ENCODE measurements at regions not wholly inside any gene's neighbourhood (a gene's known extent, or its start where the extent isn't known, plus 50 kb on each side); places are given as distances from the start of the nearest gene placed in this dataset.
"Not testable (repeated sequence)": the region's sequence is repeated elsewhere in the genome, so short reads cannot be mapped to it uniquely, and the experiment has no call there.

- Histone ChIP-seq H3K36me3 (ENCODE audit: insufficient read depth) (no peaks in the 10 kb centered on the region), H3K4me1 (ENCODE audit: low read depth, poor library complexity, severe bottlenecking) (no peaks in the 10 kb centered on the region), H3K9ac (no peak overlapping the region), H4K20me1 (ENCODE audit: insufficient read depth) (no peaks in the 10 kb centered on the region), H3K4me2 (no peak overlapping the region), H3K79me2 (ENCODE audit: insufficient read depth, low read depth) (no peaks in the 10 kb centered on the region), H2AFZ (ENCODE audit: low read depth) (no peak overlapping the region), H3K27ac (no peak overlapping the region), H3K4me3 (IDR thresholded peaks at IDR 0.05; ENCODE audit: insufficient read depth, low read depth, low read length) (no peak overlapping the region), H3K27me3 (ENCODE audit: insufficient read depth, low read depth) (no peaks in the 10 kb centered on the region)
- no peak for TF ChIP-seq CTCF (conservative IDR thresholded peaks at IDR 0.05; ENCODE audit: low read depth, low read length)
These were observed 843.0 kb upstream of the ATXN8OS start for GRCh38 chr13:69264362-69265334.

- H3K27me3 ChIP-seq (ENCODE audit: insufficient read depth, low read depth): no peaks in the 10 kb centered on the region
- no peaks in the 10 kb centered on the region for H3K79me2 ChIP-seq (ENCODE audit: insufficient read depth, low read depth)
- no peak for TF ChIP-seq CTCF (conservative IDR thresholded peaks at IDR 0.05; ENCODE audit: low read depth, low read length)
- no peak overlapping the region for H2AFZ ChIP-seq (ENCODE audit: low read depth)
- H3K4me1 ChIP-seq (ENCODE audit: low read depth, poor library complexity, severe bottlenecking): no peaks in the 10 kb centered on the region
- no peaks in the 10 kb centered on the region for H3K36me3 ChIP-seq (ENCODE audit: insufficient read depth)
- no peak overlapping the region for H3K27ac ChIP-seq
- no peak overlapping the region for H3K9ac ChIP-seq
- H3K4me3 ChIP-seq (IDR thresholded peaks at IDR 0.05; ENCODE audit: insufficient read depth, low read depth, low read length): no peak overlapping the region
- no peak overlapping the region for H3K4me2 ChIP-seq
- no peaks in the 10 kb centered on the region for H4K20me1 ChIP-seq (ENCODE audit: insufficient read depth)
These were observed 864.3 kb upstream of the ATXN8OS start for GRCh38 chr13:69243366-69243765.

GRCh38 chr13:69234171-69234570 is 873.5 kb upstream of the ATXN8OS start:
- no peak overlapping the region for H3K4me2 ChIP-seq

GRCh38 chr13:69226427-69226826 is 881.2 kb upstream of the ATXN8OS start:
- H3K9ac ChIP-seq: no peak overlapping the region
- H2AFZ ChIP-seq (ENCODE audit: low read depth): no peak overlapping the region
- no peak overlapping the region for H3K4me3 ChIP-seq (IDR thresholded peaks at IDR 0.05; ENCODE audit: insufficient read depth, low read depth, low read length)
- no peak overlapping the region for H3K27ac ChIP-seq
- H3K27me3 ChIP-seq (ENCODE audit: insufficient read depth, low read depth): no peaks in the 10 kb centered on the region
- no peaks in the 10 kb centered on the region for H3K79me2 ChIP-seq (ENCODE audit: insufficient read depth, low read depth)
- TF ChIP-seq CTCF (conservative IDR thresholded peaks at IDR 0.05; ENCODE audit: low read depth, low read length): no peak
- no peaks in the 10 kb centered on the region for H4K20me1 ChIP-seq (ENCODE audit: insufficient read depth)
- H3K4me1 ChIP-seq (ENCODE audit: low read depth, poor library complexity, severe bottlenecking): no peaks in the 10 kb centered on the region
- H3K36me3 ChIP-seq (ENCODE audit: insufficient read depth): no peaks in the 10 kb centered on the region
- H3K4me2 ChIP-seq: no peak overlapping the region

More at GRCh38 chr13:69234171-69234570, 873.5 kb upstream of the ATXN8OS start:
- no peak for TF ChIP-seq CTCF (conservative IDR thresholded peaks at IDR 0.05; ENCODE audit: low read depth, low read length)
- no peak overlapping the region for H2AFZ ChIP-seq (ENCODE audit: low read depth)
- H3K27ac ChIP-seq: no peak overlapping the region
- no peak overlapping the region for H3K9ac ChIP-seq
- no peaks in the 10 kb centered on the region for H3K36me3 ChIP-seq (ENCODE audit: insufficient read depth)
- no peaks in the 10 kb centered on the region for H3K27me3 ChIP-seq (ENCODE audit: insufficient read depth, low read depth)
- no peaks in the 10 kb centered on the region for H3K79me2 ChIP-seq (ENCODE audit: insufficient read depth, low read depth)
- no peaks in the 10 kb centered on the region for H4K20me1 ChIP-seq (ENCODE audit: insufficient read depth)
- H3K4me1 ChIP-seq (ENCODE audit: low read depth, poor library complexity, severe bottlenecking): no peaks in the 10 kb centered on the region
- no peak overlapping the region for H3K4me3 ChIP-seq (IDR thresholded peaks at IDR 0.05; ENCODE audit: insufficient read depth, low read depth, low read length)

GRCh38 chr13:69221633-69222498 is 885.8 kb upstream of the ATXN8OS start:
- H4K20me1 ChIP-seq (ENCODE audit: insufficient read depth); H3K27me3 ChIP-seq (ENCODE audit: insufficient read depth, low read depth); H3K4me1 ChIP-seq (ENCODE audit: low read depth, poor library complexity, severe bottlenecking); H2AFZ ChIP-seq (ENCODE audit: low read depth); H3K27ac ChIP-seq; H3K9ac ChIP-seq; H3K79me2 ChIP-seq (ENCODE audit: insufficient read depth, low read depth); H3K4me2 ChIP-seq; H3K4me3 ChIP-seq (IDR thresholded peaks at IDR 0.05; ENCODE audit: insufficient read depth, low read depth, low read length); H3K36me3 ChIP-seq (ENCODE audit: insufficient read depth): not testable (repeated sequence)
